Nephron (organoid): ENCODE measurements at regions not wholly inside any gene's neighbourhood (a gene's known extent, or its start where the extent isn't known, plus 50 kb on each side); places are given as distances from the start of the nearest gene placed in this dataset.

Experiments used
- H3K27ac Mint-ChIP-seq, 3 experiments: 2 replicates each; pipeline ENCODE4 v1.8.0; 2020; ENCODE audit warnings: mixed read lengths in 3 of 3, mild to moderate bottlenecking in 2 of 3, moderate library complexity in 1 of 3
- H3K27me3 Mint-ChIP-seq: 2 replicates; pipeline ENCODE4 v1.8.0; 2021; ENCODE audit warnings: low read depth, mild to moderate bottlenecking, moderate library complexity, mixed read lengths
- H3K36me3 Mint-ChIP-seq: 2 replicates; pipeline ENCODE4 v1.8.0; 2020; ENCODE audit warnings: low read depth, mixed read lengths
- H3K4me1 Mint-ChIP-seq: 2 replicates; pipeline ENCODE4 v1.8.0; 2020; ENCODE audit warnings: mixed read lengths
- H3K4me3 Mint-ChIP-seq, 3 experiments: 2 replicates each; pipeline ENCODE4 v1.8.0; 2020; ENCODE audit warnings: mild to moderate bottlenecking in 3 of 3, mixed read lengths in 3 of 3, moderate library complexity in 2 of 3
- H3K9me3 Mint-ChIP-seq: 2 replicates; pipeline ENCODE4 v1.8.0; 2020; ENCODE audit warnings: mixed read lengths
- CTCF ChIP-seq, 3 experiments: fragments of 200-600 bp; sonication (generic); IDR thresholded peaks; one replicate each; pipeline ENCODE4 v1.5.0; 2021; ENCODE audit warnings: antibody characterized with exemption in 3 of 3; ENCODE audit not compliant: unreplicated experiment in 3 of 3

GRCh38 chr16:17847234-17847795 lies 376.6 kb upstream of the XYLT1 start:
- no peaks in the 10 kb centered on the region for H3K9me3 Mint-ChIP-seq
- no peak for TF ChIP-seq CTCF (IDR thresholded peaks at IDR 0.05; ENCODE audit: unreplicated experiment in 3 of 3)
- H3K4me1 Mint-ChIP-seq = peaks cover 8% of the 10 kb centered on the region
- H3K27me3 Mint-ChIP-seq = peaks cover 15% of the 10 kb centered on the region
- no peak overlapping the region for H3K27ac Mint-ChIP-seq
- no peaks in the 10 kb centered on the region for H3K36me3 Mint-ChIP-seq
- no peak overlapping the region for H3K4me3 Mint-ChIP-seq

GRCh38 chr16:17846030-17846429 lies 375.3 kb upstream of the XYLT1 start:
- Mint-ChIP-seq H3K4me1 (peaks cover 6% of the 10 kb centered on the region), H3K27ac (no peak overlapping the region), H3K9me3 (no peaks in the 10 kb centered on the region), H3K36me3 (no peaks in the 10 kb centered on the region), H3K4me3 (no peak overlapping the region), H3K27me3 (peaks cover 15% of the 10 kb centered on the region)
- TF ChIP-seq CTCF (IDR thresholded peaks at IDR 0.05; ENCODE audit: unreplicated experiment in 3 of 3) = no peak

- TF ChIP-seq CTCF (IDR thresholded peaks at IDR 0.05; ENCODE audit: unreplicated experiment in 3 of 3) = no peak
- Mint-ChIP-seq H3K4me1 (no peaks in the 10 kb centered on the region), H3K27me3 (peaks cover 7% of the 10 kb centered on the region), H3K27ac (no peak overlapping the region), H3K9me3 (no peaks in the 10 kb centered on the region), H3K36me3 (no peaks in the 10 kb centered on the region), H3K4me3 (no peak overlapping the region)
These were observed 374.3 kb upstream of the XYLT1 start for GRCh38 chr16:17845031-17845430.

- Mint-ChIP-seq H3K27me3 (peaks cover 13% of the 10 kb centered on the region), H3K36me3 (no peaks in the 10 kb centered on the region)
- no peak for TF ChIP-seq CTCF (IDR thresholded peaks at IDR 0.05; ENCODE audit: unreplicated experiment in 3 of 3)
These were observed 373.1 kb upstream of the XYLT1 start for GRCh38 chr16:17843905-17844304.

GRCh38 chr16:17839907-17840306 lies 369.1 kb upstream of the XYLT1 start:
- TF ChIP-seq CTCF (IDR thresholded peaks at IDR 0.05; ENCODE audit: unreplicated experiment in 3 of 3) = no peak
- Mint-ChIP-seq H3K9me3 (no peaks in the 10 kb centered on the region), H3K4me1 (no peaks in the 10 kb centered on the region), H3K27me3 (peaks cover 14% of the 10 kb centered on the region), H3K36me3 (no peaks in the 10 kb centered on the region), H3K4me3 (no peak overlapping the region), H3K27ac (no peak overlapping the region)

More at GRCh38 chr16:17843905-17844304, 373.1 kb upstream of the XYLT1 start:
- no peak overlapping the region for H3K4me3 Mint-ChIP-seq
- no peak overlapping the region for H3K27ac Mint-ChIP-seq
- no peaks in the 10 kb centered on the region for H3K4me1 Mint-ChIP-seq
- no peaks in the 10 kb centered on the region for H3K9me3 Mint-ChIP-seq

GRCh38 chr16:17839272-17839671 lies 368.5 kb upstream of the XYLT1 start:
- H3K36me3 Mint-ChIP-seq = no peaks in the 10 kb centered on the region
- peaks cover 15% of the 10 kb centered on the region for H3K27me3 Mint-ChIP-seq
- no peaks in the 10 kb centered on the region for H3K4me1 Mint-ChIP-seq
- no peak overlapping the region for H3K4me3 Mint-ChIP-seq
- no peak overlapping the region for H3K27ac Mint-ChIP-seq
- H3K9me3 Mint-ChIP-seq = no peaks in the 10 kb centered on the region
- no peak for TF ChIP-seq CTCF (IDR thresholded peaks at IDR 0.05; ENCODE audit: unreplicated experiment in 3 of 3)
